Muscle layer of duodenum (tissue), 2 donors: ENCODE measurements at regions not wholly inside any gene's neighbourhood (a gene's known extent, or its start where the extent isn't known, plus 50 kb on each side); places are given as distances from the start of the nearest gene placed in this dataset.

Experiments
- H3K27ac ChIP-seq: one replicate; pipeline ENCODE4 v1.7.0; 2013; ENCODE audit warnings: mild to moderate bottlenecking, low read length
- H3K27me3 ChIP-seq: one replicate; pipeline ENCODE4 v1.7.0; 2013; ENCODE audit warnings: low read depth, mild to moderate bottlenecking, control low read depth, low read length
- H3K36me3 ChIP-seq, 2 donors: one replicate each; pipeline ENCODE4 v1.7.0; 2013; ENCODE audit warnings: low read length in 2 of 2, control low read depth in 1 of 2, mild to moderate bottlenecking in 1 of 2; ENCODE audit not compliant: insufficient read depth in 2 of 2, control insufficient read depth in 1 of 2
- H3K4me1 ChIP-seq, 2 donors: one replicate each; pipeline ENCODE4 v1.7.0; 2013; ENCODE audit warnings: low read length in 2 of 2, mild to moderate bottlenecking in 2 of 2, control low read depth in 1 of 2, moderate library complexity in 1 of 2; ENCODE audit not compliant: insufficient read depth in 2 of 2, control insufficient read depth in 1 of 2
- H3K4me3 ChIP-seq, 2 donors: one replicate each; pipeline ENCODE4 v1.7.0; 2013; ENCODE audit warnings: low read length in 2 of 2, low read depth in 1 of 2, mild to moderate bottlenecking in 1 of 2
- H3K9me3 ChIP-seq, 2 donors: one replicate each; pipeline ENCODE4 v1.7.0; 2013; ENCODE audit warnings: low read length in 2 of 2, control low read depth in 1 of 2, mild to moderate bottlenecking in 1 of 2; ENCODE audit not compliant: control insufficient read depth in 1 of 2
- donor health status: healthy.

- no peaks in the 10 kb centered on the region for H3K4me1 ChIP-seq
- H3K27me3 ChIP-seq = no peaks in the 10 kb centered on the region
- no peaks in the 10 kb centered on the region for H3K36me3 ChIP-seq
Observed at GRCh38 chr5:2221450-2221849, 338.7 kb upstream of the IRX4 start.

GRCh38 chr5:2220741-2221140 is 338.0 kb upstream of the IRX4 start:
- H3K27ac ChIP-seq = no peak overlapping the region
- H3K27me3 ChIP-seq = no peaks in the 10 kb centered on the region
- no peak overlapping the region for H3K4me3 ChIP-seq
- H3K9me3 ChIP-seq = no peaks in the 10 kb centered on the region
- H3K4me1 ChIP-seq = no peaks in the 10 kb centered on the region
- no peaks in the 10 kb centered on the region for H3K36me3 ChIP-seq

More at GRCh38 chr5:2221450-2221849, 338.7 kb upstream of the IRX4 start:
- Histone ChIP-seq H3K27ac (no peak overlapping the region), H3K9me3 (no peaks in the 10 kb centered on the region), H3K4me3 (no peak overlapping the region)

- H3K9me3 ChIP-seq = no peaks in the 10 kb centered on the region
- no peak overlapping the region for H3K27ac ChIP-seq
- no peak overlapping the region for H3K4me3 ChIP-seq
- H3K4me1 ChIP-seq = no peaks in the 10 kb centered on the region
- no peaks in the 10 kb centered on the region for H3K36me3 ChIP-seq
- no peaks in the 10 kb centered on the region for H3K27me3 ChIP-seq
Observed at GRCh38 chr5:2219149-2219776, 336.5 kb upstream of the IRX4 start.

GRCh38 chr5:2217219-2217618 is 334.5 kb upstream of the IRX4 start:
- H3K4me1 ChIP-seq = no peaks in the 10 kb centered on the region
- H3K36me3 ChIP-seq = no peaks in the 10 kb centered on the region
- no peak overlapping the region for H3K4me3 ChIP-seq
- no peaks in the 10 kb centered on the region for H3K27me3 ChIP-seq
- H3K9me3 ChIP-seq = no peaks in the 10 kb centered on the region
- H3K27ac ChIP-seq = no peak overlapping the region

- no peaks in the 10 kb centered on the region for H3K27me3 ChIP-seq
- H3K9me3 ChIP-seq = no peaks in the 10 kb centered on the region
- H3K4me3 ChIP-seq = no peak overlapping the region
- H3K4me1 ChIP-seq = no peaks in the 10 kb centered on the region
- no peak overlapping the region for H3K27ac ChIP-seq
- no peaks in the 10 kb centered on the region for H3K36me3 ChIP-seq
Observed at GRCh38 chr5:2214910-2215590, 332.3 kb upstream of the IRX4 start.

- Histone ChIP-seq H3K27ac (no peak overlapping the region), H3K4me1 (no peaks in the 10 kb centered on the region), H3K9me3 (no peaks in the 10 kb centered on the region), H3K36me3 (no peaks in the 10 kb centered on the region), H3K27me3 (no peaks in the 10 kb centered on the region), H3K4me3 (no peak overlapping the region)
Observed at GRCh38 chr5:2213121-2213730, 330.5 kb upstream of the IRX4 start.

GRCh38 chr5:2212481-2212880 is 329.8 kb upstream of the IRX4 start:
- Histone ChIP-seq H3K27ac (no peak overlapping the region), H3K27me3 (no peaks in the 10 kb centered on the region), H3K4me3 (no peak overlapping the region), H3K9me3 (no peaks in the 10 kb centered on the region), H3K36me3 (no peaks in the 10 kb centered on the region), H3K4me1 (no peaks in the 10 kb centered on the region)

- Histone ChIP-seq H3K4me1 (no peaks in the 10 kb centered on the region), H3K27me3 (no peaks in the 10 kb centered on the region), H3K27ac (no peak overlapping the region), H3K9me3 (no peaks in the 10 kb centered on the region), H3K4me3 (no peak overlapping the region), H3K36me3 (no peaks in the 10 kb centered on the region)
Observed at GRCh38 chr5:2208239-2208544, 325.5 kb upstream of the IRX4 start.

- H3K27me3 ChIP-seq = no peaks in the 10 kb centered on the region
- H3K9me3 ChIP-seq = no peaks in the 10 kb centered on the region
- no peak overlapping the region for H3K27ac ChIP-seq
- H3K4me3 ChIP-seq = no peak overlapping the region
- H3K4me1 ChIP-seq = no peaks in the 10 kb centered on the region
- no peaks in the 10 kb centered on the region for H3K36me3 ChIP-seq
Observed at GRCh38 chr5:2207416-2208238, 324.9 kb upstream of the IRX4 start.

- Histone ChIP-seq H3K27ac (no peak overlapping the region), H3K4me3 (no peak overlapping the region), H3K4me1 (no peaks in the 10 kb centered on the region), H3K36me3 (no peaks in the 10 kb centered on the region), H3K27me3 (no peaks in the 10 kb centered on the region), H3K9me3 (no peaks in the 10 kb centered on the region)
Observed at GRCh38 chr5:2207109-2207399, 324.3 kb upstream of the IRX4 start.

GRCh38 chr5:2206293-2207108 is 323.8 kb upstream of the IRX4 start:
- Histone ChIP-seq H3K27me3 (no peaks in the 10 kb centered on the region), H3K27ac (no peak overlapping the region)

More at GRCh38 chr5:2206293-2207108, 323.8 kb upstream of the IRX4 start:
- Histone ChIP-seq H3K4me3 (no peak overlapping the region), H3K4me1 (no peaks in the 10 kb centered on the region), H3K36me3 (no peaks in the 10 kb centered on the region), H3K9me3 (no peaks in the 10 kb centered on the region)
